HepG2 (cell line): ENCODE measurements at regions not wholly inside any gene's neighbourhood (a gene's known extent, or its start where the extent isn't known, plus 50 kb on each side); places are given as distances from the start of the nearest gene placed in this dataset.

Experiments used
- ATAC-seq: fragments of 200-7000 bp; cut with Tn5 transposase; 3 replicates; pipeline ENCODE4 v1.9.1; 2020; ENCODE audit warnings: mild to moderate bottlenecking, moderate library complexity
- BruUV-seq: library from RNA; stranded (reverse); fragments of 400-500 nt; replicated peaks from 2 replicates; lab custom pipeline; 2021; lab: Mats Ljungman, UMichigan
- CTCF ChIA-PET: fragments of 300-600 bp; formaldehyde crosslinking; extraction: SDS; loops from one replicate; lab custom pipeline; 2021; ENCODE audit warnings: low total read pairs, inconsistent platforms, low intra/inter-chr PET ratio; lab: Yijun Ruan, JAX
- POLR2A ChIA-PET: fragments of 350-600 bp; sonication (Branson Sonifier 250); formaldehyde crosslinking; loops from one replicate; lab custom pipeline; 2020; ENCODE audit warnings: antibody characterized with exemption, inconsistent platforms; lab: Yijun Ruan, JAX
- DNase-seq: peaks from one replicate; pipeline ENCODE4 v3.0.0-alpha.2; 2015; ENCODE audit warnings: low spot score
- FAIRE-seq: peaks from 3 replicates; lab custom pipeline; 2011; peaks lifted over from hg19 to GRCh38; lab: Jason Lieb, UNC
- H2AFZ ChIP-seq: one replicate; pipeline ENCODE4 v1.6.1; 2011; ENCODE audit warnings: low read length, inconsistent platforms
- H3K27ac ChIP-seq: fragments of 300-600 bp; 3 replicates; pipeline ENCODE4 v1.8.0; 2011; ENCODE audit warnings: mixed run types, mild to moderate bottlenecking, mixed read lengths, low read length, inconsistent platforms; ENCODE audit not compliant: insufficient read depth; ENCODE audit errors: extremely low read length
- H3K27me3 ChIP-seq, 2 experiments: fragments of 200-600 bp in 1 of 2; 2 replicates in 1 of 2; 3 replicates in 1 of 2; pipeline versions ENCODE4 v1.6.0 to v1.8.0; 2011; ENCODE audit warnings: low read length in 2 of 2, mild to moderate bottlenecking in 2 of 2, moderate library complexity in 2 of 2, inconsistent platforms in 1 of 2; ENCODE audit not compliant: insufficient read depth in 2 of 2, control insufficient read depth in 1 of 2
- H3K36me3 ChIP-seq, 2 experiments: fragments of 200-600 bp in 1 of 2; replicated peaks in 1 of 2; 2 replicates in 1 of 2; 3 replicates in 1 of 2; pipeline versions ENCODE4 v1.5.1 to v1.8.0; 2011; ENCODE audit warnings: low read length in 2 of 2, inconsistent platforms in 1 of 2; ENCODE audit not compliant: insufficient read depth in 2 of 2, control insufficient read depth in 1 of 2
- H3K4me1 ChIP-seq: 2 replicates; pipeline ENCODE4 v1.5.1; 2012; ENCODE audit warnings: low read length, inconsistent platforms; ENCODE audit not compliant: insufficient read depth
- H3K4me2 ChIP-seq: 2 replicates; pipeline ENCODE4 v1.6.0; 2011; ENCODE audit warnings: low read depth, low read length, inconsistent platforms
- H3K4me3 ChIP-seq, 3 experiments: fragments of 200-600 bp in 1 of 3; sonication (generic), shearing (Covaris generic) in 1 of 3; replicated peaks in 1 of 3; 2 replicates each; pipeline ENCODE4 v1.5.1; 2011 to 2016; ENCODE audit warnings: low read length in 3 of 3, inconsistent platforms in 2 of 3, low read depth in 2 of 3, mild to moderate bottlenecking in 2 of 3, control low read depth in 1 of 3, mixed read lengths in 1 of 3; ENCODE audit not compliant: insufficient read depth in 1 of 3
- H3K79me2 ChIP-seq: one replicate; pipeline ENCODE4 v1.6.1; 2011; ENCODE audit warnings: low read length, inconsistent platforms; ENCODE audit not compliant: insufficient read depth
- H3K9ac ChIP-seq: 2 replicates; pipeline ENCODE4 v1.6.0; 2011; ENCODE audit warnings: mild to moderate bottlenecking, low read depth, low read length, inconsistent platforms; ENCODE audit not compliant: insufficient read depth
- H3K9me3 ChIP-seq: 2 replicates; pipeline ENCODE4 v1.5.1; 2012; ENCODE audit warnings: mild to moderate bottlenecking, low read length
- H4K20me1 ChIP-seq: 2 replicates; pipeline ENCODE4 v1.6.0; 2011; ENCODE audit warnings: inconsistent platforms, mild to moderate bottlenecking, low read length, moderate library complexity; ENCODE audit not compliant: insufficient read depth
- DPF2 ChIP-seq: sonication (generic); formaldehyde crosslinking; IDR thresholded peaks from 2 replicates; pipeline ENCODE4 v1.4.0; 2020; ENCODE audit warnings: mild to moderate bottlenecking, low read depth, missing genetic modification reagents, borderline replicate concordance
- ESRRA ChIP-seq: sonication (generic); formaldehyde crosslinking; IDR thresholded peaks from 2 replicates; pipeline ENCODE4 v1.5.1; 2020; ENCODE audit warnings: mild to moderate bottlenecking, low read depth, missing genetic modification reagents
- FOSL1 ChIP-seq: sonication (generic); formaldehyde crosslinking; IDR thresholded peaks from 2 replicates; pipeline ENCODE4 v1.9.0; 2021; ENCODE audit warnings: missing genetic modification reagents, borderline replicate concordance
- HOXA7 ChIP-seq: sonication (generic); formaldehyde crosslinking; IDR thresholded peaks from 2 replicates; pipeline ENCODE4 v1.8.1; 2022; ENCODE audit warnings: mild to moderate bottlenecking, missing genetic modification reagents, moderate library complexity
- ZBTB38 ChIP-seq: sonication (generic); formaldehyde crosslinking; IDR thresholded peaks from 2 replicates; pipeline ENCODE4 v1.5.1; 2020; ENCODE audit warnings: mild to moderate bottlenecking, missing genetic modification reagents
- ZNF431 ChIP-seq: sonication (generic); formaldehyde crosslinking; IDR thresholded peaks from 2 replicates; pipeline ENCODE4 v1.9.0; 2022; ENCODE audit warnings: missing genetic modification reagents, low read depth, mild to moderate bottlenecking, borderline replicate concordance
- ZNF761 ChIP-seq: sonication (generic); formaldehyde crosslinking; conservative IDR thresholded peaks from 2 replicates; pipeline ENCODE4 v1.4.0; 2020; ENCODE audit warnings: mild to moderate bottlenecking, missing genetic modification reagents
- WGBS: methylation state at CpG from one replicate; pipeline ENCODE4 v1.1.6; 2017; ENCODE audit warnings: low lambda C conversion rate; 5-methylcytosine and 5-hydroxymethylcytosine counted together
- in situ Hi-C: cut with HindIII; loops from 2 replicates; pipeline ENCODE4 v1.10.0; 2017; ENCODE audit warnings: low pct_unique_long_range_greater_than_20kb; ENCODE audit not compliant: extremely low pct_ligation_motif_present
- intact Hi-C: fragments of 100-400 bp; cut with micrococcal nuclease; formaldehyde crosslinking; loops from one replicate; pipeline ENCODE4 v1.10.0; 2022; ENCODE audit not compliant: unreplicated experiment
- TF ChIP-seq, protein P1 (sequence below): sonication (generic); formaldehyde crosslinking; IDR thresholded peaks from 2 replicates; pipeline ENCODE4 v1.4.0; 2020; ENCODE audit warnings: mild to moderate bottlenecking, missing genetic modification reagents
- TF ChIP-seq, protein P2 (sequence below): sonication (generic); formaldehyde crosslinking; IDR thresholded peaks from 2 replicates; pipeline ENCODE4 v1.5.1; 2020; ENCODE audit warnings: mild to moderate bottlenecking, missing genetic modification reagents, borderline replicate concordance
- TF ChIP-seq, protein P3 (sequence below): sonication (generic); formaldehyde crosslinking; IDR thresholded peaks from 2 replicates; pipeline ENCODE4 v1.4.0; 2020; ENCODE audit warnings: missing genetic modification reagents

DNA sequence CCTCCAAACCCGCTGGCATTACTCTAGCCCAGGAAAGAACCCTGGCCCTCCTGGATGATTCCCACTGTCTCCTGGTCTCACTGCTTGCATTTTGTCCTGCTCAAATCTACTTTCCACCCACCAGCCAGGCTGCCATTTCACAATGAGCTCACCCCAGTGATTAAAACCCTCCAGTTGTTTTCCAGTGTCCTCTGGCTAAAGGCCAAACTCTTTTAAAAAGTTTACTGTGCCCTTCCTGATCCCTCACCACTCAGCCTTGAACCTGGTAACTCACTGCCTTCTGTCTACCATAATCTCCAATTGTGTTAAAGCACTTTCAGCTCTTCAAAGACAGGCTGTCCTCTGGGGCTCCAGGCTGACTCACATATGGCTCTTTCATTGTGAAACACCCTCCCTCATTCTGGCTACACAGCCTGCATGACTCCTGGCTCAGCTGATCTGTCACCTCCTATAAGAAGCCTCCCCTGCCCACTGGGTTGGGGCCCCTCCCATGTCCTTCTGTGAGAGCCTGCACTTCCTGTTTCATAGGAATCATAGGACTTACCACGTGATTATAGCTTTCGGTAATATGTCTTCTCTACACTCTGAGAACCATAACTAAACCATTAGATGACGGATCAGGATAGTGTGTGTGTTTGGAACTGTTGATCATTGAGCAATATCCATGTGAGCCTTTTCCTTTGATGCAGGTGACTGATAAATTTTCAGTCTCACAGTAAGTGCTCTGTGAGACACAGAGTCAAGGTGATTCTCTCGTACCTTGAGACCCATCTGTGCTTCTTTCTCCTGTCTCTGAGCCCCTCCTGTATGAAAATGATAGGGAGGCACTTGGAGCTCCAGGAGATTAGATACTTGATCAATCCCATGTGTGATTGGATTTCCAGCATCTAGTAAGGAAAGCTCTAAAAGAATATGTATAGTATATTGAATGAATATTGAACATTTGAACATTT, 590.8 kb upstream of the ID2 start (continued):
- TF ChIP-seq, protein P1, sequence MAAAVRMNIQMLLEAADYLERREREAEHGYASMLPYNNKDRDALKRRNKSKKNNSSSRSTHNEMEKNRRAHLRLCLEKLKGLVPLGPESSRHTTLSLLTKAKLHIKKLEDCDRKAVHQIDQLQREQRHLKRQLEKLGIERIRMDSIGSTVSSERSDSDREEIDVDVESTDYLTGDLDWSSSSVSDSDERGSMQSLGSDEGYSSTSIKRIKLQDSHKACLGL (CRISPR knock-in tag), result no peak
- TF ChIP-seq ZNF431 (peak; percentile 65; the same call in 1 of the 2 replicates), HOXA7 (CRISPR knock-in tag) (no peak), ZNF761 (peak; percentile 90), FOSL1 (CRISPR knock-in tag) (peak; percentile 82; the same call in 1 of the 2 replicates), DPF2 (CRISPR knock-in tag) (peak; percentile 78), ESRRA (CRISPR knock-in tag) (peak; percentile 84; the same call in 1 of the 2 replicates)
- TF ChIP-seq, all 625 proteins: peak for 300

DNA sequence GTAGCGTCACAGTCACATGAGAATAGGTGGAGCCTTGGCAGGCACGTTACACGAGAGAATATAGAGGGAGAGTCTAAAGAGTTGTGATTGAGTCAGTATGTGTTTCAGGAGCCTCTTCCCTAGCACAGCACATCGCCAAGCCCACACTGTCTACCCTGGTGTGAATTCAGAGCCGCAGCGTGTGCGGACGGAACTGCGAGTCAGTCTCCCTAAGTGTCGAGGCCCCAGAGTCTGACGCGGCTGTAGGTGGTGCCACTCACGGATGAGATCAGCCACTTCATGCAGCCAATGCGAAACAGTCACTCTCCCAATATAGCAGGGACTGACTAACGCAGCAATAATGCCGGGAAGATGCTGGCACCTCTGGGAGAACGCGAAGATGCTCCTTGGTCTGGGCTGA, 587.3 kb upstream of the ID2 start:
- no peak overlapping the region for H3K27ac ChIP-seq
- no peaks in the 10 kb centered on the region for H3K36me3 ChIP-seq
- intact Hi-C loops (no loop called here), in situ Hi-C loops (no loop called here)
- ATAC-seq, result no peak
- no peak overlapping the region for H3K4me3 ChIP-seq
- no peak overlapping the region for H2AFZ ChIP-seq
- POLR2A ChIA-PET, result no interaction called here
- WGBS, result 97% methylated on average over 18 of the region's 18 CpGs
- no peaks in the 10 kb centered on the region for H3K27me3 ChIP-seq
- no peak for FAIRE-seq
- BruUV-seq, result no TSS peak
- TF ChIP-seq, protein P2, sequence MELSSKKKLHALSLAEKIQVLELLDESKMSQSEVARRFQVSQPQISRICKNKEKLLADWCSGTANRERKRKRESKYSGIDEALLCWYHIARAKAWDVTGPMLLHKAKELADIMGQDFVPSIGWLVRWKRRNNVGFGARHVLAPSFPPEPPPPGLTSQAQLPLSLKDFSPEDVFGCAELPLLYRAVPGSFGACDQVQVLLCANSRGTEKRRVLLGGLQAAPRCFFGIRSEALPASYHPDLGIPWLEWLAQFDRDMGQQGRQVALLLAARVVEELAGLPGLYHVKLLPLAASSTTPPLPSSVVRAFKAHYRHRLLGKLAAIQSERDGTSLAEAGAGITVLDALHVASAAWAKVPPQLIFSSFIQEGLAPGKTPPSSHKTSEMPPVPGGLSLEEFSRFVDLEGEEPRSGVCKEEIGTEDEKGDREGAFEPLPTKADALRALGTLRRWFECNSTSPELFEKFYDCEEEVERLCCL (CRISPR knock-in tag), result no peak
- 0 out of 2 replicates have a peak, but pooled peaks have one; percentile 40 for TF ChIP-seq ZBTB38
- TF ChIP-seq, protein P3, sequence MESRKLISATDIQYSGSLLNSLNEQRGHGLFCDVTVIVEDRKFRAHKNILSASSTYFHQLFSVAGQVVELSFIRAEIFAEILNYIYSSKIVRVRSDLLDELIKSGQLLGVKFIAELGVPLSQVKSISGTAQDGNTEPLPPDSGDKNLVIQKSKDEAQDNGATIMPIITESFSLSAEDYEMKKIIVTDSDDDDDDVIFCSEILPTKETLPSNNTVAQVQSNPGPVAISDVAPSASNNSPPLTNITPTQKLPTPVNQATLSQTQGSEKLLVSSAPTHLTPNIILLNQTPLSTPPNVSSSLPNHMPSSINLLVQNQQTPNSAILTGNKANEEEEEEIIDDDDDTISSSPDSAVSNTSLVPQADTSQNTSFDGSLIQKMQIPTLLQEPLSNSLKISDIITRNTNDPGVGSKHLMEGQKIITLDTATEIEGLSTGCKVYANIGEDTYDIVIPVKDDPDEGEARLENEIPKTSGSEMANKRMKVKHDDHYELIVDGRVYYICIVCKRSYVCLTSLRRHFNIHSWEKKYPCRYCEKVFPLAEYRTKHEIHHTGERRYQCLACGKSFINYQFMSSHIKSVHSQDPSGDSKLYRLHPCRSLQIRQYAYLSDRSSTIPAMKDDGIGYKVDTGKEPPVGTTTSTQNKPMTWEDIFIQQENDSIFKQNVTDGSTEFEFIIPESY, result 0 out of 2 replicates have a peak, but pooled peaks have one; percentile 23
- CTCF ChIA-PET, result no interaction called here
- no peaks in the 10 kb centered on the region for H4K20me1 ChIP-seq
- no peak for DNase-seq
- no peak overlapping the region for H3K4me2 ChIP-seq
- no peaks in the 10 kb centered on the region for H3K9me3 ChIP-seq
- H3K4me1 ChIP-seq, result peaks cover 27% of the 10 kb centered on the region
- no peak overlapping the region for H3K9ac ChIP-seq
- no peaks in the 10 kb centered on the region for H3K79me2 ChIP-seq
